Activated naive CD8-positive, alpha-beta T cell treated with anti-CD3 and anti-CD28 coated beads, Interleukin-2, amount 50 U/mL, for 24 hours (primary cell): ENCODE measurements at regions not wholly inside any gene's neighbourhood (a gene's known extent, or its start where the extent isn't known, plus 50 kb on each side); places are given as distances from the start of the nearest gene placed in this dataset.
"Not testable (repeated sequence)": the region's sequence is repeated elsewhere in the genome, so short reads cannot be mapped to it uniquely, and the experiment has no call there.

Source experiments
- ATAC-seq: fragments of 150-1000 bp; cut with Tn5 transposase; one replicate; pipeline ENCODE4 v1.10.0; 2021
- DNase-seq: peaks from one replicate; pipeline ENCODE4 v3.0.0; 2021
- H3K27ac Mint-ChIP-seq: one replicate; pipeline ENCODE4 v1.8.0; 2021; ENCODE audit warnings: mild to moderate bottlenecking, mixed read lengths
- H3K27me3 Mint-ChIP-seq: one replicate; pipeline ENCODE4 v1.8.0; 2021; ENCODE audit warnings: mixed read lengths
- H3K36me3 Mint-ChIP-seq: one replicate; pipeline ENCODE4 v1.8.0; 2021; ENCODE audit warnings: low read depth, mixed read lengths
- H3K4me1 Mint-ChIP-seq: one replicate; pipeline ENCODE4 v1.8.0; 2021; ENCODE audit warnings: mixed read lengths
- H3K4me3 Mint-ChIP-seq: one replicate; pipeline ENCODE4 v1.8.0; 2021; ENCODE audit warnings: mild to moderate bottlenecking, moderate library complexity, mixed read lengths
- H3K9me3 Mint-ChIP-seq: one replicate; pipeline ENCODE4 v1.8.0; 2021; ENCODE audit warnings: mixed read lengths

- Mint-ChIP-seq H3K4me3 (no peak overlapping the region), H3K4me1 (peaks cover 6% of the 10 kb centered on the region), H3K36me3 (no peaks in the 10 kb centered on the region), H3K27me3 (peaks cover 5% of the 10 kb centered on the region), H3K9me3 (no peaks in the 10 kb centered on the region), H3K27ac (no peak overlapping the region)
- DNase-seq (no peak), ATAC-seq (no peak)
Observed at GRCh38 chr6:142637624-142638351, 307.2 kb downstream of the HIVEP2 start.

- Mint-ChIP-seq H3K9me3 (no peaks in the 10 kb centered on the region), H3K27me3 (peaks cover 4% of the 10 kb centered on the region), H3K4me1 (no peaks in the 10 kb centered on the region), H3K36me3 (no peaks in the 10 kb centered on the region), H3K4me3 (no peak overlapping the region), H3K27ac (no peak overlapping the region)
- no peak for ATAC-seq
- DNase-seq, result no peak
Observed at GRCh38 chr6:142642651-142643050, 302.3 kb downstream of the HIVEP2 start.

- H3K36me3 Mint-ChIP-seq, result no peaks in the 10 kb centered on the region
- no peak for ATAC-seq
Observed at GRCh38 chr6:142644866-142645265, 300.1 kb downstream of the HIVEP2 start.

GRCh38 chr6:142645663-142646062, 299.3 kb downstream of the HIVEP2 start:
- no peaks in the 10 kb centered on the region for H3K9me3 Mint-ChIP-seq
- H3K4me3 Mint-ChIP-seq, result no peak overlapping the region
- no peak overlapping the region for H3K27ac Mint-ChIP-seq
- ATAC-seq (no peak), DNase-seq (no peak)
- H3K36me3 Mint-ChIP-seq, result no peaks in the 10 kb centered on the region
- H3K4me1 Mint-ChIP-seq, result no peaks in the 10 kb centered on the region
- peaks cover 3% of the 10 kb centered on the region for H3K27me3 Mint-ChIP-seq

More at GRCh38 chr6:142644866-142645265, 300.1 kb downstream of the HIVEP2 start:
- H3K27me3 Mint-ChIP-seq, result peaks cover 3% of the 10 kb centered on the region
- no peak overlapping the region for H3K4me3 Mint-ChIP-seq
- no peak overlapping the region for H3K27ac Mint-ChIP-seq
- no peak for DNase-seq
- no peaks in the 10 kb centered on the region for H3K4me1 Mint-ChIP-seq
- no peaks in the 10 kb centered on the region for H3K9me3 Mint-ChIP-seq

GRCh38 chr6:142647449-142648035, 297.4 kb downstream of the HIVEP2 start:
- H3K4me3 Mint-ChIP-seq, result no peak overlapping the region
- DNase-seq (no peak), ATAC-seq (no peak)
- H3K9me3 Mint-ChIP-seq, result no peaks in the 10 kb centered on the region
- H3K27me3 Mint-ChIP-seq, result peaks cover 6% of the 10 kb centered on the region
- no peak overlapping the region for H3K27ac Mint-ChIP-seq
- H3K4me1 Mint-ChIP-seq, result no peaks in the 10 kb centered on the region
- H3K36me3 Mint-ChIP-seq, result no peaks in the 10 kb centered on the region

GRCh38 chr6:142648036-142648451, 296.9 kb downstream of the HIVEP2 start:
- ATAC-seq, result no peak
- Mint-ChIP-seq H3K27me3 (peaks cover 9% of the 10 kb centered on the region), H3K4me1 (no peaks in the 10 kb centered on the region), H3K4me3 (no peak overlapping the region), H3K9me3 (no peaks in the 10 kb centered on the region), H3K27ac (no peak overlapping the region), H3K36me3 (no peaks in the 10 kb centered on the region)
- no peak for DNase-seq

GRCh38 chr6:142648526-142648925, 296.4 kb downstream of the HIVEP2 start:
- Mint-ChIP-seq H3K9me3 (no peaks in the 10 kb centered on the region), H3K27ac (no peak overlapping the region)
- ATAC-seq, result no peak

GRCh38 chr6:142649438-142650234, 295.3 kb downstream of the HIVEP2 start:
- H3K4me3 Mint-ChIP-seq, DNase-seq, H3K4me1 Mint-ChIP-seq, H3K9me3 Mint-ChIP-seq, ATAC-seq, H3K27ac Mint-ChIP-seq, H3K27me3 Mint-ChIP-seq, H3K36me3 Mint-ChIP-seq: not testable (repeated sequence)

More at GRCh38 chr6:142648526-142648925, 296.4 kb downstream of the HIVEP2 start:
- Mint-ChIP-seq H3K4me1 (no peaks in the 10 kb centered on the region), H3K4me3 (no peak overlapping the region), H3K27me3 (peaks cover 9% of the 10 kb centered on the region), H3K36me3 (no peaks in the 10 kb centered on the region)
- DNase-seq, result no peak

GRCh38 chr6:142651384-142651783, 293.6 kb downstream of the HIVEP2 start:
- DNase-seq, result no peak
- Mint-ChIP-seq H3K9me3 (no peaks in the 10 kb centered on the region), H3K27ac (no peak overlapping the region), H3K4me1 (no peaks in the 10 kb centered on the region), H3K4me3 (no peak overlapping the region), H3K36me3 (no peaks in the 10 kb centered on the region), H3K27me3 (peaks cover 6% of the 10 kb centered on the region)
- no peak for ATAC-seq

- ATAC-seq (no peak), DNase-seq (no peak)
- Mint-ChIP-seq H3K27me3 (peaks cover 6% of the 10 kb centered on the region), H3K9me3 (no peaks in the 10 kb centered on the region), H3K27ac (no peak overlapping the region), H3K4me1 (no peaks in the 10 kb centered on the region), H3K4me3 (no peak overlapping the region), H3K36me3 (no peaks in the 10 kb centered on the region)
Observed at GRCh38 chr6:142653710-142654420, 291.1 kb downstream of the HIVEP2 start.

GRCh38 chr6:142659661-142660060, 285.3 kb downstream of the HIVEP2 start:
- Mint-ChIP-seq H3K27me3 (no peaks in the 10 kb centered on the region), H3K4me1 (no peaks in the 10 kb centered on the region), H3K9me3 (peaks cover 18% of the 10 kb centered on the region), H3K4me3 (no peak overlapping the region), H3K36me3 (peaks cover 5% of the 10 kb centered on the region), H3K27ac (no peak overlapping the region)
- no peak for ATAC-seq
- no peak for DNase-seq

GRCh38 chr6:142665393-142665792, 279.6 kb downstream of the HIVEP2 start:
- peaks cover 32% of the 10 kb centered on the region for H3K9me3 Mint-ChIP-seq
- H3K4me3 Mint-ChIP-seq, result no peak overlapping the region
- H3K36me3 Mint-ChIP-seq, result peaks cover 5% of the 10 kb centered on the region
- ATAC-seq, result no peak
- no peak for DNase-seq
- H3K27me3 Mint-ChIP-seq, result no peaks in the 10 kb centered on the region
- H3K4me1 Mint-ChIP-seq, result peaks cover 12% of the 10 kb centered on the region
- H3K27ac Mint-ChIP-seq, result no peak overlapping the region

GRCh38 chr6:142666599-142667185, 278.3 kb downstream of the HIVEP2 start:
- peaks cover 14% of the 10 kb centered on the region for H3K4me1 Mint-ChIP-seq
- no peaks in the 10 kb centered on the region for H3K27me3 Mint-ChIP-seq
- peaks cover 37% of the 10 kb centered on the region for H3K9me3 Mint-ChIP-seq
- H3K4me3 Mint-ChIP-seq, result no peak overlapping the region
- H3K27ac Mint-ChIP-seq, result no peak overlapping the region
- peaks cover 5% of the 10 kb centered on the region for H3K36me3 Mint-ChIP-seq
- no peak for ATAC-seq
- no peak for DNase-seq
